Heart right ventricle (tissue), 16 donors: ENCODE measurements at regions not wholly inside any gene's neighbourhood (a gene's known extent, or its start where the extent isn't known, plus 50 kb on each side); places are given as distances from the start of the nearest gene placed in this dataset.

ENCODE experiments used
- ATAC-seq, 8 donors: fragments of 200-7000 bp; cut with Tn5 transposase; one replicate each; pipeline ENCODE4 v1.9.1; 2020; ENCODE audit warnings: mild to moderate bottlenecking in 8 of 8, moderate library complexity in 8 of 8, moderate number of reproducible peaks in 1 of 8
- DNase-seq, 2 donors: peaks; one replicate each; pipeline ENCODE4 v3.0.0-alpha.2; 2020
- H3K27ac ChIP-seq, 10 donors: fragments of 200-600 bp; sonication (generic) in 2 of 10; one replicate each; pipeline versions ENCODE4 v1.5.0 to v1.8.0; 2020 to 2022; ENCODE audit warnings: mild to moderate bottlenecking in 3 of 10
- H3K27me3 ChIP-seq, 7 donors: fragments of 200-600 bp; one replicate each; pipeline ENCODE4 v1.8.0; 2021 to 2022; ENCODE audit warnings: mild to moderate bottlenecking in 2 of 7
- H3K36me3 ChIP-seq, 9 donors: fragments of 200-600 bp; sonication (generic) in 1 of 9; one replicate each; pipeline versions ENCODE4 v1.5.0 to v1.8.0; 2020 to 2022; ENCODE audit warnings: mild to moderate bottlenecking in 2 of 9
- H3K4me1 ChIP-seq, 9 donors: fragments of 200-600 bp; sonication (generic) in 1 of 9; one replicate each; pipeline versions ENCODE4 v1.5.0 to v1.8.0; 2020 to 2022; ENCODE audit warnings: mild to moderate bottlenecking in 4 of 9
- H3K4me3 ChIP-seq, 10 donors: fragments of 200-600 bp; sonication (generic) in 2 of 10; one replicate each; pipeline versions ENCODE4 v1.5.0 to v1.8.0; 2020 to 2022; ENCODE audit warnings: mild to moderate bottlenecking in 7 of 10, moderate library complexity in 2 of 10
- H3K9me3 ChIP-seq, 11 donors: fragments of 200-600 bp in 10 of 11; sonication (generic) in 2 of 11; one replicate each; pipeline versions ENCODE4 v1.5.0 to v1.8.0; 2013 to 2022; ENCODE audit warnings: mild to moderate bottlenecking in 2 of 11, control low read depth in 1 of 11, moderate library complexity in 1 of 11
- CTCF ChIP-seq, 9 donors: fragments of 200-600 bp; sonication (generic) in 2 of 9; IDR thresholded peaks; one replicate each; pipeline versions ENCODE4 v1.5.0 to v1.8.0; 2021 to 2022; ENCODE audit warnings: antibody characterized with exemption in 9 of 9, mild to moderate bottlenecking in 5 of 9, moderate library complexity in 1 of 9
- WGBS, 2 donors: extraction: QIAGEN DNeasy Blood & Tissue Kit; methylation state at CpG; one replicate each; pipeline ENCODE4 v1.1.7; 2013; ENCODE audit warnings: inconsistent platforms in 1 of 2; 5-methylcytosine and 5-hydroxymethylcytosine counted together
- intact Hi-C, 10 donors: fragments of 100-400 bp; cut with DNase I; formaldehyde crosslinking; loops; one replicate each; pipeline versions ENCODE4 v1.11.1 to v1.14.2; 2022
- donor health status: Arrhythmogenic right ventricular cardiomyopathy.
- donor health status: ischemic (EF 13 %, LVEDD 7.1; RV severe dilation, severe dysfunction).
- donor health status: healthy with polysubstance abuse.
- donor health status: DM: no; HTN: yes; CAD: no.
- donor health status: DM: no; HTN: no; CAD: no.
- donor health status: ischemic (EF 25% LVEDD 6.9; RV normal size, moderate dysfunction).
- donor health status: ischemic (EF 25% LVEDD 5.7; RV mildly dilated, moderate dysfunction).
- donor health status: healthy.
- donor health status: DM: yes; HTN: yes; CAD: no.
- donor health status: Ischemic cardiomyopathy.
- donor health status: ischemic (EF 35%, LVEDD 5.7; RV mildly dilated, moderate dysfunction).
- donor health status: nonischemic (EF 11% LVEDD 7.7; RV severe dilation, severe dysfunction).
- donor health status: DM: yes; HTN: yes; CAD: no.
- donor health status: PGD.
- donor health status: ischemic (EF 29% LVEDD 5.4; RV normal size, mild dysfunction).
- donor health status: nonischemic (EF 23%, LVEDD 6.1; RV moderate dilation, normal function).

DNA sequence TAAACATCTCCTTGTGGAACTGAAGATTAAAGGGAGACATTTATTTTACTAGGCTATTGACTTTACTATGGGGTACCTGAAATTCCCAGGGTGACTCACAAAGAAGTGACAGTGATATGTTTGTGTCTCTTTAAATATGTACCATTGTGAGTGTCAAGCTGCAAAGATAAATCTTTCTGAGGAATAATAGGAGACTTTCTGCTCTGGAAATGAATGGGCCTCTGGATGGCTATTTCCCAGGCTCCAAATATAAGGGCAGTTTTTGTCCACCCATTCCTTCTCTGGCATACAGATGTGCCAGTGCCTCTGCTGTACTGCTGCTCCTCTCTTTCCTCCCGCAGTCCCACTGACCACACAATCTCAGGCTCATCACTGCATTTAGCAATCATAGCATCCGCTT is 586.4 kb upstream of the CNTNAP5 start:
- no peaks in the 10 kb centered on the region for H3K27me3 ChIP-seq
- no peak for TF ChIP-seq CTCF (IDR thresholded peaks at IDR 0.05)
- WGBS, 2 donors, result 85 to 89% methylated on average over 2 of the region's 2 CpGs

DNA sequence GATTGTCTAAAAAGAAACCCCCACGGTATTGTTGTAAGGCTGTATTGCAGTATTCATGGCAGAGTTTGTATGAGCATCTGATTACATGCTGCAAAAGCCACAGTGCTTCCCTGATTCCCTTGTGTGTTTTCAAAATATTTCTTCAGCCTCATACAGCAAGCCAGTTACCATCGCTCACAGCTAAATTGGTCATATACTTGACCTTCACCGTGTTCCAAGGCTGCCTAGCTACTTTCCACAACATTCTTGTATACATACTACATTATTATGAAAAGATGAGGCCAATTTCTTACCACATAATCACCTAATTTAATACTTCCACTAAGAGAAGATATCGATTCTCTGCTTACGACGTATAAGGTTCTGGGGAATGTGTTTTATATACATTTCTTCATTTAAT is 576.3 kb upstream of the CNTNAP5 start:
- H3K4me1 ChIP-seq, result no peaks in the 10 kb centered on the region
- no peak overlapping the region for H3K4me3 ChIP-seq
- intact Hi-C loops, result no loop called here

More for the DNA sequence above, 586.4 kb upstream of the CNTNAP5 start:
- DNase-seq (no peak), ATAC-seq (no peak)
- no peaks in the 10 kb centered on the region for H3K4me1 ChIP-seq
- no peaks in the 10 kb centered on the region for H3K36me3 ChIP-seq
- no peak overlapping the region for H3K27ac ChIP-seq
- H3K4me3 ChIP-seq, result no peak overlapping the region
- intact Hi-C loops, result no loop called here
- peaks cover 0 to 3% (median 0%) of the 10 kb centered on the region in 11 donors for H3K9me3 ChIP-seq

DNA sequence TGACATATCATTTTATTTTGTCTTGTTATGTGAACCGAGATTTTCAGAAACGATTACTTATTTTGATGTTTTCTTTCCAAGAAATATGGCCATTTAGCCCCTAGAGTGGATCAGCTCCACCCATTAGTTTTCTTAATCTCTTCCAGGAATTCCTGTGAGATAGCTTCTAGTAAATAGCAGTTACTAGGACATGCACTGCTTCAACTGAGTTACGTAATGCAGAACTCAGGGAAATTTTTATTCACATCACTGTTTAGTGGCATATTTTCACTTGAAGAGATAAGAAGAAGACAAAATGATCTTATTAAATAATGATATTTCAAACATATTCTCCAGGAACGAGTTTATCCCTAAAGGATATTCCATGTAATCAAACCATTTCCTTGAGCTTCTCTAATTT is 573.5 kb upstream of the CNTNAP5 start:
- WGBS, 2 donors, result 49 to 58% methylated on average over 4 of the region's 4 CpGs
- DNase-seq (no peak), ATAC-seq (no peak)
- Histone ChIP-seq H3K27me3 (no peaks in the 10 kb centered on the region), H3K4me3 (no peak overlapping the region), H3K27ac (no peak overlapping the region), H3K9me3 (peaks cover 0 to 9% (median 0%) of the 10 kb centered on the region in 11 donors), H3K4me1 (peaks cover 0 to 5% (median 0%) of the 10 kb centered on the region in 9 donors), H3K36me3 (no peaks in the 10 kb centered on the region)
- intact Hi-C loops, result no loop called here
- no peak for TF ChIP-seq CTCF (IDR thresholded peaks at IDR 0.05)

More for the DNA sequence above, 576.3 kb upstream of the CNTNAP5 start:
- WGBS, 2 donors, result 71 to 73% methylated on average over 6 of the region's 6 CpGs
- ATAC-seq (no peak), DNase-seq (no peak)
- no peaks in the 10 kb centered on the region for H3K9me3 ChIP-seq
- TF ChIP-seq CTCF (IDR thresholded peaks at IDR 0.05), result no peak
- H3K36me3 ChIP-seq, result no peaks in the 10 kb centered on the region
- no peak overlapping the region for H3K27ac ChIP-seq
- no peaks in the 10 kb centered on the region for H3K27me3 ChIP-seq

- Histone ChIP-seq H3K4me3 (no peak overlapping the region), H3K27ac (no peak overlapping the region), H3K36me3 (no peaks in the 10 kb centered on the region), H3K27me3 (no peaks in the 10 kb centered on the region), H3K9me3 (peaks cover 0 to 10% (median 0%) of the 10 kb centered on the region in 11 donors), H3K4me1 (peaks cover 0 to 5% (median 0%) of the 10 kb centered on the region in 9 donors)
- ATAC-seq, result no peak
- intact Hi-C loops, result no loop called here
- TF ChIP-seq CTCF (IDR thresholded peaks at IDR 0.05), result no peak
- WGBS, 2 donors, result 85 to 88% methylated on average over 4 of the region's 4 CpGs
- no peak for DNase-seq
These were observed 571.9 kb upstream of the CNTNAP5 start for GRCh38 chr2:123453046-123453700.
